Stimulated activated CD8-positive, alpha-beta memory T cell treated with anti-CD3 and anti-CD28 coated beads, Interleukin-2, amount 100 ng/mL, for 48 hours (primary cell): ENCODE measurements at regions not wholly inside any gene's neighbourhood (a gene's known extent, or its start where the extent isn't known, plus 50 kb on each side); places are given as distances from the start of the nearest gene placed in this dataset.

ENCODE experiments used
- DNase-seq, 2 donors: peaks; one replicate each; pipeline ENCODE4 v3.0.0-alpha.2; 2020; ENCODE audit warnings: low read depth in 2 of 2

DNA sequence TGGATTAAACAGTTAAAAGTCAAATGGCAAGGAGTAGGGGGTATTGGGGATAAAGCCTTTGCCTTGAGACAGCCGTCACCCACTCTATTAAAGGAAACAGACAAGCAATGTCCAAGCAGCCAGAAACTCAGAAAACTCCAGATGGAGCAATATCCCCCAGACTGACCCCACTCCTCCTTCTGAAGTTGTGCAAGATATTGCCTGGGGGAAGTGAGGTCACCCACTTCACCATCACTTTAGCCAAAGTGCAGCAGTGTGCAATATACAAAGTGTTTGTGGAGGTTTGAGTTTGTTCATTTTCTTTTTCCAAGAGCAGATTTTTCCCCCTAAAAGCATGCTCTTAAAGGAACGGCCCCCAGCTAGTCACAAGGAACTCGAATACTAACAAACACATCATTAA lies 125.1 kb downstream of the ETS2 start:
- DNase-seq = no peak

DNA sequence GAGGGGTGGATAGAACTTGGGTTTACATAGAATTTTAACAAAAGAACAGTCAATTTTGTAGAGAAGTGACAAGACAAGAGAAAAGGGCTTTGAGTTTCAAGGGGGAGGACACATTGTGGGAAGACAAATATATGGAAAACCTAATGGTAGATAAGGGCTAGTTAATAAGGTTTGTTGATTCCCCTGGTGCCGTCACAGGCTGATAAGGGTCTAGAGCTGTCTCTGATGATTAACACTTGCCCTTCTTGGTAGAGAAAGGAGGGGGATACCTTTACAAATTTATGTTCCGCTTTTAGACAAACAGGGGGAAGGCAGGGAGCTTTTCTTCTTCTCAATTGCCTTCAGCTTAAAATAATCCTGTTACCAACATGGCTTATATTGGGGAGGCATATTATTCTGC lies 124.3 kb downstream of the ETS2 start:
- no peak for DNase-seq

DNA sequence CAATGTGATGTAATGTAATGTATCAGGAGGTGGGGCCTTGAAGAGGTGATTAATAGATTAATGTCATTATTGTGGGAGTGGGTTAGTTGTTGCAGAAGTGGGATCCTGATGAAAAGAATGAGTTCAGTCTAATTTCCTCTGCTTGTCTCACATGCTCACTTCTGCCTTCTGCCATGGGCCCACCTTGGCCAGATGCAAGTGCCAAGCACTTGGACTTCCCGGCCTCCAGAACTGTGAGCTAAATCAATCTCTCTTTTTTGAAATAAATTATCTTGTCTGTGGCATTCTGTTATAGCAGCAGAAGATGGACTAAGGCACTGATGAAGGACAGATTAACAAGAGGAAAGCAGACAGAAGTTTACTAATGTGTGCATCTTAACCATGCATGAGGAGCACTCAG lies 123.9 kb downstream of the ETS2 start:
- DNase-seq = no peak

DNA sequence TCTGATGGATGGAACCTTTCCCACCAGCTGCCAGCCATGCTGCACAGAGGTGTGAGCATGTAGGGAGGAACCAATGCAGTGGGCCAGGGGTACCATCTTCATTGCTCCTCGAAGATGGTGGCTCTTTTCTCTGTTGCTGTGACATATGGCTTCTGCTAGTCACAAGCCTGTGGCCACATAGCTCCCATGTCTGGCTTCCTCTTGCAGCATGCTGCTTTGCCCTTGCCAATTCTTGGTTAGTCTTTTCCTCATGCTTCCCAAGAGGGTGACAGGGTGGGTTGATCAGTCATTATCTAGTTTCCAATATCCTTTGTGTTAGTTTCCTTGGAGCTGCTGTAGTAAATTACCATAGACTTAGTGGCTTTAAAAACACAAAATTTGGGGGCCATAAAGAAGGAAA lies 123.4 kb downstream of the ETS2 start:
- DNase-seq = no peak

DNA sequence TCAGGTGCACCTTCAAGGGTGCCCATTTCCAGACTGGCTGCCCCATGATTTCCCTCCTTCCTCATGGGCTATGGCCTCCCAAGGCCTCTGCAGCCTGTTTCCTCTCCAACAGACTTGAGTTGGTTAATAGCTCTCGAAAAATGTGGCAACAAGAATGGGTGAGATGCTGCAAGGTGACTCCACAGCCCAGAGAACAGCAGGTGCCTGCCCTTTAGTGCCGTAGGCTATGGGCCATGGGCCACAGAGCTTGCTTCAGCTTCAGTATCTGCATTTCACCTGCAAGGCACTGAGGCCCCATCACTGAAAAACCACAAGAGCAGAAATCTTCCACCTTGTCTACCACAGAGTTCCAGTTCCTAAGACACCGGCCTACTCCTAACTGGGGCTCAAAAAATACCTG lies 122.0 kb downstream of the ETS2 start:
- no peak for DNase-seq

DNA sequence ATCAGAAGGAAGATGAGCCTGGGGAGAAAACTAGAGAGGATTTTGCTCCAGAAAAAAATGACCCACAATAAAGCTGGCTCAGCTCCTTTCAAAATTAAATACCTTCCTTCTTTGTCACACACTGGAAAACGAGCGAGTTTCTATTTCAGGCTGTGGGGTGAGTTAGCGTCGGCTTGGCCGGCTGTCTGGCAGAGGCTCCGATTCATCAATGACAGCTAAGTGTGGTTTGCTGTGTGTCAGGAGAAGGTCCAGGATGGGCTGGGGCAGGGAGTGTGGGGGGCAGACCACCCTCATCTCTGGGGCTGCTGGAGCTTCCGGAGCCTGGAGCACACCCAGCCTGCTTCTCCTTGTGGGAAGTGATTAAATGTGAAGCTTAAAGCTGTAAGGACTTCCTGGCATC lies 120.2 kb downstream of the ETS2 start:
- DNase-seq = no peak

DNA sequence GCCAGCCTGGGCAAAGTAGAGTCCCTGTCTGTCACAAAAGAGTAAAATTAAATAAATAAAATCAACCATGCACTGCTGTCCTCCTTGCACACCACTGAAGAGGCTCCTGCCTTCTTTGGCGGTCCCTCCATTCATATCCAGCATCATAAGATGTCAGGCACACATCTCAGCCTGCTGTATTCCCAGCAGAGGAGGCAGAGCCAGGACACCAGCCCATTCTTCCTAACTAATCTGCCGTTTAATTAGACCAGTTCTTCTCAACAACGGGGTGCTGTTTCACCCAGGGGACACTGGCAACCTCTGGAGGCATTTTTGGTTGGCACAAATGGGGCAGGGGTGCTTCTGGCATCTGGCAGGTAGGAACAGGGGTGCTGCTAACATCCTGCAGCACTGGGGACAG lies 119.7 kb downstream of the ETS2 start:
- no peak for DNase-seq

DNA sequence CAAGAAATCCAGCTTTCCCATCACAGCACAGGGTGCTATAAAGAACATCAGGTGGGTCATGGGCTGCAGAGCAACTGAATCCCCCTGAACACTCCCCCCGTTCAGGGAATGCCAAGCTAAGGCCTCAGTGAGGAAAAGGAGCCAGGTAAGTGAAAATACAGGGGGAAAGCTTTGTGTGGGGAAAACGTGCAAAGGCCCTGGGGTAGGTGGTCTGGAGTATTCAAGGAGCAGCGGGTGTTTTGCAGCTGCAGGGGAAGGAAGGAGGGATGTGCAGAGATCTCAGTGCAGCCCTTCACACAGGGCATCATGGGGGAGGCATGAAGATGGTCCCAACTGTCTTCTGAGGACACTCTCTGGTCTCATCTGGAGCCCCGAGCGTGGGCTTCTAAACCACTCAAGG lies 119.2 kb downstream of the ETS2 start:
- DNase-seq = no peak

DNA sequence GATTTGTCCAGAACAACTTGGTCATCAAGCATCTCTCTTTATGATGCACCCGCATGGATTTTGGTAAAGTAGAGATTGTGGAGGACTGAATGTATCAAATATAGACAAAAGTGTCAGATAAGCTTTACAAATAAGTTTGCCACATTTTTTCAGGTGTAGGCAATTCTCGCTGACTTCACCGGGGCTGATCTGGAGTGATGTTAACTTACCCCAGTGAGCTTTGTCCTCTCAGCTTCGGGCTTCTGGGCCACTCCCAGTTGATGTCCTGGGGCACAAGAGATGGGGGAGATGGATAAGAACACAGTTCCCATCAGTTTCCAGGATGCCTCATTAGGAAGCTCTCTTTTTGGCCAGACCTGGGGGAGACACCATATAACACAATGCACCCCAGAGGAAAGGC lies 117.7 kb downstream of the ETS2 start:
- DNase-seq = no peak

DNA sequence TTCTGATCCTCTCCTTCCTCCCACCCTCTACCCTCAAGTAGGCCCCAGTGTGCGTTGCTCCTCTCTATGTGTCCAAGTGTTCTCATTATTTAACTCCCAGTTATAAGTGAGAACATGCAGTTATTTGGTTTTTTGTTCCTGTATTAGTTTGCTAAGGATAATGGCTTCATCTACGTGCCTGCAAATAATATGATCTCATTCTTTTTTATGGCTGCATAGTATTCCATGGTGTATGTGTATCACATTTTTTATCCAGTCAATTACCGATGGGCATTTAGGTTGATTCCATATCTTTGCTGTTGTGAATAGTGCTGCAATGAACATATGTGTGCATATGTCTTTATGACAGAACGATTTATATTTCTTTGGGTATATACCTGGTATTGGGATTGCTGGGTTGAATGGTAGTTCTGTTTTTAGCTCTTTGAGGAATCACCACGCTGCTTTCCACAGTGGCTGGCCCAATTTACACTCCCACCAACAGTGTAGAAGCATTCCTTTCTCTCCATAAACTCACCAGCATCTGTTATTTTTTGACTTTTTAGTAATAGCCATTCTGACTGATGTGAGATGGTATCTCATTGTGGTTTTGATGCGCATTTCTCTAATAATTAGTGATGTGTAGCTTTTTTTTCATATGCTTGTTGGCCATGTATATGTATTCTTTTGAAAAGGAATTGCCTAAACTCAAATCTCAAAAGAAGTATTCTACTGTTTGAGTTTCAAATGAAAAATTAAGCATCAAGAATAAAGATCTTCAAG lies 116.9 kb downstream of the ETS2 start:
- no peak for DNase-seq

DNA sequence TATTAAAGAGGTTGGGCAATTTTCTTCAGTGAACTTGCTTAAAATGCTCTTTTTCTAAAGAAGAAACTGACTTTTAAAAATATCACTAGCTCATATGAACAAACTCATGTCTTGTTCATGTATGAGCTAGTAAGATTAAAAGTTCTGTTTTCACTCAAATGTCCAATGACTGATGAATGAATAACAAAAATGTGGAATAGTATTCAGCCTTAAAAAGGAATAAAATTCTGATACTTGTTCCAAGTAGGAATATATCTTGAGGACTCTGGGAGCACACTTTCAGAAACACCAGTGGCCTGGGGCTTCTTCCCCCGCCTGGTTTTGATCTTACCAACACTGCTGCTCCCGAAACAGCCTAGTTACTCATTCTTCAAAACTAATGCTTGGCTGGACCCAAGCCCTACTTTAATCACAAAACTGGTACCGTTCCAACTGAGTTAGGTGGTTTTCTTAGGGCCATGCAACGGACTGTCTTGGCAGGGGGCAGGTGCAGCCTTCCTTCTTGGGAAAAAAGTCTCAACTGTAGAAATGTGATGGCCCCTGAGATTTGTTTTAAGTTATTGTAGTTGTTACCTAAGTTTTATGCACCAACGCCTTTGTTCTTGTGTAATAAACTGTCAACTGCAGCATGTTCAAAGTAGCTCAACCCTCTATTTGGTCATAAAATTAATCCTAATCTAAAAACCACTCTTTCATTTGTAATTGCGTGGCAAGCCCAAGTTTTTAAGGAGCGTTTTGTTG lies 116.0 kb downstream of the ETS2 start:
- DNase-seq = no peak

DNA sequence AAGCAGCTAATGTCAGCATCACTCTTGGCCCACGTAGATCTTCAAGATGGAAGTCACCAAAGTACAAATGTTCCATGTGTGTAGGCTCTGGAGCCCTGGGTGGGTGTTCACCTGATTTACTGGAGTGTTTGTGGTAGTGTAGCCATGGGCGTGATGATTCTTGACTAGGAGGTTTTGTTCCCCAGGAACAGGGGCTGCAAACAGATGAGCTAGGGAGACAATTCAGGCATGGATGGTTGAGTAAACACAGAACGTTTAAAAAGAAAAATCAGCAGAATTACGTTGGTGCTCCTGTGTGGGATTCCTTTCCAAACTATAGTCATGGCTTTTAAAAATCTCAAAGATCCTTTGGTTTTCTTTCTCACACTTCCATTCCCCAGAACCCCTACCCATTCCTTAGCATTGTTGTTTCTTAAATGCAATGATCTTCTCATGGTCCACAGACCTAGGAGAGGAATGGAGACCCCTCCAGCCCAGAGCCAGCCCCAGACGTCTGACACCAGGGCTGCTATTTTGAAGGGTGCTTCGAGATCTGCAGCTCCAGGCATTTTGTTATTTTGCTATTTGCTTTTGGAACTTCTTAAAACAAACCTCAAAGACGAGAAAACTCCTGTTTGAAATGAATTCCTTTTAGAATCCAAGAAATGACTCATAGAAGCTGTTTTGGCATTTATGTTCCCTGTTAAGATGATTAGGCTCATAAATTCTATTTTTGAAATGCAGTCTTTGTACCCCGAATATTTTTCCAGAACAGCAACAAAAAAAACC lies 115.1 kb downstream of the ETS2 start:
- no peak for DNase-seq

DNA sequence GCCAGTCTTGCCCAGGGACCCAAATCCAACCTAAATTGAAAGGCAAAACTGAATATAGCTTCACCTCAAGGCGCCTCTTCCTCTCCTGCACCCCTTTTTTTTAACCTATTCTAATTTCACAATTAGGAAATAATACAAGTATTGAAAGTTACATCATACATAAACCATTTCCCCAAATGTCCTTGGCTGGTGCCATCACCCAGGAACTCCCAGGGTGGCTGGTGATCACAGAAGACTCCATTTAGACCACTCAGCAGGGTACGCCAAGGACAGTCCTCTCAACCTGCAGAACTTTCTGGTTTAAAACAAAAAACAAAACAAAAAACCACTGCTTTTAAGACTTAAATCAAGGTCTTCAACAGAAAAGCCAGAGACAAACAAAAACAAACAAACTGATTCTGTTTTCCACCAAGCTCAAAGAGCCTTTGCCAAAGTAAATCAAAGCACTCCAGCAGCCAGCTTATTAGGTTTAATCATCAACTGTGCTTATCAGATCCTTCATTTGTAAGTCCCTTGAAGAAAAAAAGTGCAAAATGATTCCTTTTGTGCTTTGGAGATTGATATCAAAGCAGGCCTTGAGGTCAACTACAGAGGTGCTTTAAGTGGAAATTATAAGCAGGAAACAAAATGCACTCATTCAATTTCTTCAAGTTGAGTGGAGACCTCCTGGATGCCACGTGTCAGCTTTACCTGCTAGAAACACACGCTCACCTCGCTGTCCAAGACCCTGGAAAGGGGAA lies 113.0 kb downstream of the ETS2 start:
- no peak for DNase-seq

DNA sequence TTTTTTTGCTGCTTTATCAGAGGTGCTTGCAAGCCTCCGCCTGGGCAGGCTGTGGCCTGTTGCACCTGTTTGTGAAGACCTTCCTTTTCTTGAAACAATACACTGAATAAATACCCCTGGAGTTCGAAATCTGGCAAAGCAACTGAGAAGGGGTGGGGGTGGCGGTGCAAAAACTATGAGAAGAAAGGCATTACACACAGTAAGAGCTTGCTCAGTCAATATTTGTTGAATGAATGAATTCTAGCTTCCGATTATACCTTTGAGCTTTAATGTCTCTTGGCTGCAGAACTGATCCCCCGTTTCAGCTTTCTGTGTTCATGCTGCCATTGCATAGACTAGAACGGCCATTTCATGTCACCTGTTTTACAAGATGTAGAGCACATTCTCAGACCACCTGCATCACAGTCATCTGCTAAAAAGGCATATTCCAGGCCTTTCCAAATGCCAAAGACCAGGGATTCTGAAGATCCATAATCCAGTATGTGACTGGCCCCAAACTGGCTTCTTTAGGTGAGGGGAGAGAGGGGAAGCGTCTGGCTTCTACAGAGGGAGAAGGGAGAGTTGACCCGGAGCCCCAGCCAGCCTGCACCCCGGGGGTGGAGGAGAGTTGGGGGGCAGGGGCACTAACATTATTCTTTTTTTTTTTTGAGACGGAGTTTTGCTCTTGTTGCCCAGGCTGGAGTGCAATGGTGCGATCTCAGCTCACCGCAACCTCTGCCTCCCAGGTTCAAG lies 111.5 kb downstream of the ETS2 start:
- no peak for DNase-seq

DNA sequence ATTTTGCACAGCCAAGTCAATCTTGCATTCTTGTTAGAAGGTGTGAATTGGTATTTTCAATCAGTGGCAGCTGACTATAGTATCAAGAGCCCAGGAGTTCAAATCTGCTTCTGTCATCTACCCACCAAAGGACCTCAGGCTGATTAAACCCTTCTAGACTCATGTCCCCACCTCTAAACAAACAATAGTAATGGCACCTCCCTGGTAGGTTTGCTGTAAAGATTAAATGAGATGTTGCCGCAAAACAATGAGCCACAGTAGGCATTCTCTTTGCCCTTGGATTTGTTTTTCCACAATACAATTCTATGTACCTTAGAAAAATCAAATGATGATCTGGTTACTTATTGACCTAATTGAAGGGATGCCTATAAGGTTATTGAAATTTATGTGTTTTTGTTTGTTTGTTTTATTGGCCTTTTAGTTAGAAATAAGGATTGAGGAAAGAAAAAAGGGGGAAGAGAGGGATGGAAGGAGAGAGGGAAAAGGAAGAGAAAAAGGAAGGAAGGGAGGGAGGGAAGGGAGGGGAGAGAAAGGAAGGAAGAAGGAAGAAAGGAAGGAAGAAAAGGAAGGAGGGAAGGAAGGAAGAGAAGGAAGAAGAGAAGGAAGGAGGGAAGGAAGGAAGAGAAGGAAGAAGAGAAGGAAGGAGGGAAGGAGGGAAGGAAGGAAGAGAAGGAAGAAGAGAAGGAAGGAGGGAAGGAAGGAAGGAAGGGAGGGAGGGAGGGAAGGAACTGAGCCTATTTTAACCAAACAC lies 110.7 kb downstream of the ETS2 start:
- no peak for DNase-seq

DNA sequence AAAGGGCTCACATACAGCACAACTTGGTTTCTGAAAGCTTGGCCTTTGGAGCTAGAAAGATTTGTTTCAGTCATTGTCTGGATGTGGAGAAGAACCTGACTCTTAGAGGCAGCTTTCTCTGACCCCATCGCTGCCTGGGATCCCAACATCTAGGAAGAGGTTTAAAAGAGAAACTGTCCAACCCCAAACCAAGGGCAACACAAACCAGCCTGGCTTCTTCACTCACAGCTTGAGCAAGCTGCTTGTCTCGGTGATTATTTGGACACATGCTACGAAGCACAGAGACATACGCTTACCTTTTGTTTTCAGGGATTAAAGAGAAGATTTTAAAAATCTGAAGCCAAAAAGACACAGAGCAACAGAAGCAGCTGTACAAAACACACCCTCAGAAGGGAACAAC lies 109.8 kb downstream of the ETS2 start:
- no peak for DNase-seq

DNA sequence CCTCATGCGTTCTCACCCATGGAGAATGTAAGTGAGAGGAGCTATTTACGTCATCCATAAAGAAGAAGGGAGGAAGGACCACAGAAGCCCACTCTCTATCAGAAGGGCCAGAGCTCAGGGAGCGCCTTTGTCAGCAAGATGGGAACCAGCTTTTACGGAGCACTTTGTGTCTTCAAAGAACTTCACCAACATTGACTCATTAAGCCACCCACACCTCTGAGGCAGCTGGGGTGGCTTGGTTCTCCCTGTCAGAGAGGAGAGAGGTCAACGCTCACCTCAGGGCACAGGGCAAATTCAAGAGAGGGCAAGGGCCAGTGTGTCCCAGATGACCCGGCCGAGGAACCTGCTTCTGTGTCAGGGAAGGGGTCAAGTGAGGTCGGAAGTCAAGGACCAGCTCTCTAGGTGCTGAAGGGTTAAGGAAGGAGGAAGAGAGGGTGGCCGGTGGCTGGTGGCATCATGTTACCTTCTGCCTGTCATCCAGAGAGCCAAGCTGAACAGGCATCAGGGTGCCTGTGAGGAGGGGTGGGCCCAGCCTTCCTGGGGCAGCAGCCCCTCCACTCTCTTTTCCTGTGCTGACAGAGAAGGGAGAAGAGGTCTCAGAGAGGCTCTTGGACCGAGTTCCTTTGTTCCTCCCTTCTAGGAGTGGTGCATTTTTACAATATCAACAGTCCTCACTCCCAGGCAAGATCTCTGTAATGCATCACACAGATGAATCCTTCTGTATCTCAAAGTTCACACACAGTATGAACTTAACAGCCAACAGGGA lies 109.0 kb downstream of the ETS2 start:
- no peak for DNase-seq

DNA sequence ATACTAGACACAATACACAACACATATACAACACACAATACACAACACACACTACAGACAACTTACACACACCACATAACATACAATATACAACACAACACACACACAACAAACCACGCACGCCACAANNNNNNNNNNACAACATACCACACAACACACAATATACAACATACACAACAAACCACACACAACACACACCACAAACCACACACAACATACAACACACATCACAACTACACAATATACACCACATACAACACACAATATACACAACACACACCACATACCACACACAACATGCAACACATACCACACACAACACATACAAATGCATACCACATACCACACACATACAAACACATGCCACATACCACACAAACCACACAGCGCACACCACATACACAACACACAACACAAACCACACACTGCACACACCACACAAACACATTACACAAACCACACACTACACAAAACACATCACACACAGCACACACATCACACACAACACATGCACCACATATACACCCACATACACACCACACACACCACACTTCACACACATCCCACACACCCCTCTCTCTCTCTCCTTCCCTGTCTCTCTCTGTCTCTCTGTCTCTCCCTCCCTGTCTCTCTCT lies 108.3 kb downstream of the ETS2 start:
- no peak for DNase-seq

DNA sequence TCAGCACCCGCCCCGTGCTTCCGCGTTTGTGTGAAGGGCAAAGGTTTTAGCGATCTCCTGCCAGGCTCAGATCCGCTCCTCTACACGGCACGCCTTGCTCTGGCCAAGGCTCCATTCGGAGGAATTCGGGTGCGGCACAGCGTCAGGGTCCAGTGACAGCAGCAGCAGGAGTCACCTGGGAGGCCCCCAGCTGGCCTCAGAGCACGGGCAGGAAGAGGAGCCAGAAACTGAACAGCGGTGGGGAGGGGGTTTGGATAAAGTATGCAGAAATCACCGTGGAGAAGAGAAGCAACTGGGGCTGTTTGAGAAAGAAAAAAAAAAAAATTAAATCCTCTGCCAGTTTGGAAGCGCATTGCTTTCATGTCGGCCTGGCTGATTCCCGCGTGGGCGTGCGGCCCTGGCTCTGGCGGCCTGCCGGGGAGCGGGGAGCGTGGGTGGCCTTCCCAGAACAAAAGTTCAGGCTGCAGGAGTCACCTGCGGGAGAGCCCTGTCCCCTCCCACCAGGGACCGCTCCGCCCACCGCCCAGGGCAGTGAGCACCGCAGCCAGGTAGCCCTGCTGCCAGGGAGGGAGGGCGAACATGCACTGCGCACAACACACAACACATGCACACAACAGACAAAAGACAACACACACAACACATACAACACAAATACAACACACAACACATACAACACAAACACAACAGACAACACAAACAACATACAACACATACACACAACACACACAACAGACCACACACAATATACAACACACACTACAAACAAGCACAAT lies 107.6 kb downstream of the ETS2 start:
- no peak for DNase-seq
